ENCODE measurements at regions not wholly inside any gene's neighbourhood (a gene's known extent, or its start where the extent isn't known, plus 50 kb on each side); places are given as distances from the start of the nearest gene placed in this dataset.
"Not testable (repeated sequence)": the region's sequence is repeated elsewhere in the genome, so short reads cannot be mapped to it uniquely, and the experiment has no call there.

DNA sequence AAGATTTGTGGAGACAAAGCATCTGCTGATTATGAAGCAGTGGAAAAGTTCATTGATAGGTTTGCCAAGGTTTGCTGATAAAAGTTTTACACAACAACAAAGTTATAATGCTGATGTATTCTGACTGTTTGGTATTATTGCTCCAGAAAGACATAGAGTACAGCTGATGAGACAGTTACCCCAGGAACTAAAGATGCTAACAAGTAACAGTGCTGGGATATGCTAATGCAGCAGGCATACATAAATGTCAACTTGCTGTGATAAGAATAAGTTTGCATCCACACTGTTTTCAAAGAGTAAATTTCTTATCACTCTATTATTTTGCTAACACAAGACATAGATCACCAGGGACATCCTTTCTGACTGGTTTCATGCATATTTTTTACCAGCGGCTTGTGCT lies 1221.3 kb upstream of the CELF4 start:
- ATAC-seq (replicated peaks in 1 of 4) (no peak), DNase-seq (no peak)
- no peaks in the 10 kb centered on the region for H3K36me3 ChIP-seq (ENCODE audit: control insufficient read depth in 2 of 2, extremely low read depth in 1 of 2, insufficient read depth in 1 of 2, low read length in 1 of 2)
- POLR2A ChIA-PET: no interaction called here
- WGBS (ENCODE audit: insufficient coverage): 83% methylated on average over 1 of the region's 1 CpG
- H3K27ac Mint-ChIP-seq: no peak overlapping the region
- no peak overlapping the region for H3K4me3 Mint-ChIP-seq
- no peaks in the 10 kb centered on the region for H3K9me3 ChIP-seq
- peaks cover 0 to 3% (median 1%) of the 10 kb centered on the region in 3 donors for H3K9me3 Mint-ChIP-seq
- H3K27me3 ChIP-seq (replicated peaks in 1 of 2; ENCODE audit: control insufficient read depth in 2 of 2, extremely low read depth in 1 of 2, insufficient read depth in 2 of 2, low read length in 1 of 2): no peaks in the 10 kb centered on the region
- H3K27me3 Mint-ChIP-seq: no peaks in the 10 kb centered on the region
- CTCF ChIA-PET: no interaction called here
- H3K36me3 Mint-ChIP-seq: no peaks in the 10 kb centered on the region
- H3K4me1 Mint-ChIP-seq: no peaks in the 10 kb centered on the region
- H3K27ac ChIP-seq (ENCODE audit: low read length): no peak overlapping the region
- no peaks in the 10 kb centered on the region for H3K4me1 ChIP-seq (ENCODE audit: control insufficient read depth in 1 of 2, extremely low read depth in 1 of 2, insufficient read depth in 2 of 2, low read length in 2 of 2)
- H3K4me3 ChIP-seq (ENCODE audit: control insufficient read depth in 1 of 2, extremely low read depth in 1 of 2, low read length in 1 of 2): no peak overlapping the region

DNA sequence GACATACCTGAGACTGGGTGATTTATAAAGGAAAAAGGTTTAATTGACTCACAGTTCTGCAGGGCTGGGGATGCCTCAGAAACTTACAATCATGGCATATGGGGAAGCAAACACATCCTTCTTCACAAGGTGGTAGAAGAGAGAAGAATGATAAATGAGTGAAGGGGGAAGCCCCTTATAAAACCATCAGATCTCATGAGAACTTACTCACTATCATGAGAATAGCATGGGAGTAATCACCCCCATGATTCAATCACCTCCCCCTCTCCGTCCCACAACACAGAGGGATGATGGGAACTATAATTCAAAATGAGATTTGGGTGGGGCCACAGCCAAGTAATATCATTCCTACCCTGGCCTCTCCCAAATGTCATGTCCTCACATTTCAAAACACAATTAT lies 1206.0 kb upstream of the CELF4 start:
- CTCF ChIA-PET; H3K9me3 ChIP-seq; H3K4me1 Mint-ChIP-seq; H3K4me3 ChIP-seq (ENCODE audit: control insufficient read depth in 1 of 2, extremely low read depth in 1 of 2, low read length in 1 of 2); H3K27me3 Mint-ChIP-seq; H3K4me3 Mint-ChIP-seq; H3K27ac ChIP-seq (ENCODE audit: low read length); H3K9me3 Mint-ChIP-seq; H3K36me3 Mint-ChIP-seq; H3K27me3 ChIP-seq (replicated peaks in 1 of 2; ENCODE audit: control insufficient read depth in 2 of 2, extremely low read depth in 1 of 2, insufficient read depth in 2 of 2, low read length in 1 of 2); H3K27ac Mint-ChIP-seq; ATAC-seq (replicated peaks in 1 of 4); H3K4me1 ChIP-seq (ENCODE audit: control insufficient read depth in 1 of 2, extremely low read depth in 1 of 2, insufficient read depth in 2 of 2, low read length in 2 of 2); DNase-seq; H3K36me3 ChIP-seq (ENCODE audit: control insufficient read depth in 2 of 2, extremely low read depth in 1 of 2, insufficient read depth in 1 of 2, low read length in 1 of 2); POLR2A ChIA-PET: not testable (repeated sequence)
- no CpG with 5 or more reads among the region's 1 CpG for WGBS (ENCODE audit: insufficient coverage)

DNA sequence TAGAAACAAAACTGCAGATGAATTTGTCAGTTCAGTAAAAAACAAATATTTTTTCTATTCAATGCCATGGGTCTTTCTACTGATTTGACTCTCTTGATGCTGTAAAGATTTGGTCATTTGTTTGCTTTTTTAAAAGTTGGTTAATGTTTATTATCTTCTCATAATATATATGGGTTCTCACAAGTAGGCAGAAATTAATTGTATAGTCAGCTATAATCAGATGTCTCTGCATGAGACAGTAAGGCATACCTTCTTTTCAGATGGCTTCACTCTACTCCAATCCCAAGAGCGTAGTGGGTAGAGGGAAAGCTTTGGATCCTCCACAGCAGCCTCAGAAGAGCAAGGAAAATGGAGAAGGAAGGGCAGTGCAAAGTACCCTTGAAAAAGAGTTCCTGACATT lies 1202.9 kb upstream of the CELF4 start:
- no peak overlapping the region for H3K4me3 Mint-ChIP-seq
- H3K27ac ChIP-seq (ENCODE audit: low read length): no peak overlapping the region
- no CpG with 5 or more reads among the region's 1 CpG for WGBS (ENCODE audit: insufficient coverage)
- ATAC-seq (replicated peaks in 1 of 4) (no peak), DNase-seq (no peak)
- H3K4me1 ChIP-seq (ENCODE audit: control insufficient read depth in 1 of 2, extremely low read depth in 1 of 2, insufficient read depth in 2 of 2, low read length in 2 of 2): no peaks in the 10 kb centered on the region
- H3K36me3 Mint-ChIP-seq: no peaks in the 10 kb centered on the region
- H3K4me3 ChIP-seq (ENCODE audit: control insufficient read depth in 1 of 2, extremely low read depth in 1 of 2, low read length in 1 of 2): no peak overlapping the region
- H3K27me3 Mint-ChIP-seq: peaks cover 0 to 4% of the 10 kb centered on the region in 2 donors
- no peaks in the 10 kb centered on the region for H3K9me3 ChIP-seq
- no peak overlapping the region for H3K27ac Mint-ChIP-seq
- H3K36me3 ChIP-seq (ENCODE audit: control insufficient read depth in 2 of 2, extremely low read depth in 1 of 2, insufficient read depth in 1 of 2, low read length in 1 of 2): no peaks in the 10 kb centered on the region
- H3K27me3 ChIP-seq (replicated peaks in 1 of 2; ENCODE audit: control insufficient read depth in 2 of 2, extremely low read depth in 1 of 2, insufficient read depth in 2 of 2, low read length in 1 of 2): no peaks in the 10 kb centered on the region
- H3K9me3 Mint-ChIP-seq: peaks cover 0 to 8% (median 7%) of the 10 kb centered on the region in 3 donors
- CTCF ChIA-PET: no interaction called here
- POLR2A ChIA-PET: no interaction called here
- no peaks in the 10 kb centered on the region for H3K4me1 Mint-ChIP-seq

DNA sequence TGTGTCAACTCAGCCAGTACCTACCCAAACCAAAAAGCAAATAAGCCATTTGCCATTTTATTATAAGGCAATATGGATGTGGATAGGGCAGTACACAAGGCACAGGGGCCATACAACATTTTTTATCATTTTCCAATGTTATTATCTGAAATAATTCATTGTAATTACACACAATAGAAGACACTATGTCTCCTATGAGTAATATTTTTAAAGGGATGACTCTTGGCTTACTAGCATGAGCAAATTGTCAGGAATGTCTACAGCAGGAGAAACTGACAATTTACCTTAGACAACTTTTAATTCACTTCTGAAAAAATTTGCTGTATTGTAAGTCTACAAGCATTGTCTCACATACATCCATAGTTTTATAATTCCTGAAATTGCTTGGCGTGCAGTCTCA lies 1193.9 kb upstream of the CELF4 start:
- no CpG with 5 or more reads among the region's 1 CpG for WGBS (ENCODE audit: insufficient coverage)
- ChIA-PET POLR2A (no interaction called here), CTCF (no interaction called here)
- ATAC-seq (replicated peaks in 1 of 4) (no peak), DNase-seq (no peak)
- Histone ChIP-seq H3K27ac (ENCODE audit: low read length) (no peak overlapping the region), H3K27me3 (replicated peaks in 1 of 2; ENCODE audit: control insufficient read depth in 2 of 2, extremely low read depth in 1 of 2, insufficient read depth in 2 of 2, low read length in 1 of 2) (no peaks in the 10 kb centered on the region), H3K4me1 (ENCODE audit: control insufficient read depth in 1 of 2, extremely low read depth in 1 of 2, insufficient read depth in 2 of 2, low read length in 2 of 2) (no peaks in the 10 kb centered on the region), H3K4me3 (ENCODE audit: control insufficient read depth in 1 of 2, extremely low read depth in 1 of 2, low read length in 1 of 2) (no peak overlapping the region), H3K9me3 (no peaks in the 10 kb centered on the region), H3K36me3 (ENCODE audit: control insufficient read depth in 2 of 2, extremely low read depth in 1 of 2, insufficient read depth in 1 of 2, low read length in 1 of 2) (no peaks in the 10 kb centered on the region)
- no peaks in the 10 kb centered on the region for H3K36me3 Mint-ChIP-seq
- H3K4me1 Mint-ChIP-seq: no peaks in the 10 kb centered on the region
- H3K27me3 Mint-ChIP-seq: no peaks in the 10 kb centered on the region
- no peak overlapping the region for H3K27ac Mint-ChIP-seq
- no peak overlapping the region for H3K4me3 Mint-ChIP-seq
- H3K9me3 Mint-ChIP-seq: peaks cover 2 to 10% (median 4%) of the 10 kb centered on the region in 3 donors

DNA sequence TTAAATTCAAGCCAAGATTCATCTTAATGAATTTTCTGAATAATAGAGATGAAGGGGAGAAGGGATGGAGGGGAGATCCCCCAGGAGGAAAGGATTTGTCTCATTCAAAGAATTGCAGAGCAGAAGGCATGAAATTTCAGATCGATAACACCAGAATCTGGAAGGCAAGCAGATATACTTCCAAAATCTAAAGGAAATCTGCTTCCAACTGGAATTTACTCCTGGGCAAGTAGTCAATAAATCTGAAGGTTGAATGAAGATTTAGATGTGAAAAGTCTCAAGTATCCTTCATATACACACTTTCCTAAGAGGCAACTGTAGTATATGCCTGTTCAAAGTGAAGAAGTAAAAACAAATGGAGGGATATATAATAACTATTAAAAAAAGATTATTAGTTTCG lies 1190.8 kb upstream of the CELF4 start:
- no CpG with 5 or more reads among the region's 2 CpGs for WGBS (ENCODE audit: insufficient coverage)
- ChIA-PET POLR2A (no interaction called here), CTCF (no interaction called here)
- Histone ChIP-seq H3K4me3 (ENCODE audit: control insufficient read depth in 1 of 2, extremely low read depth in 1 of 2, low read length in 1 of 2) (no peak overlapping the region), H3K27ac (ENCODE audit: low read length) (no peak overlapping the region), H3K9me3 (no peaks in the 10 kb centered on the region), H3K27me3 (replicated peaks in 1 of 2; ENCODE audit: control insufficient read depth in 2 of 2, extremely low read depth in 1 of 2, insufficient read depth in 2 of 2, low read length in 1 of 2) (no peaks in the 10 kb centered on the region), H3K36me3 (ENCODE audit: control insufficient read depth in 2 of 2, extremely low read depth in 1 of 2, insufficient read depth in 1 of 2, low read length in 1 of 2) (no peaks in the 10 kb centered on the region), H3K4me1 (ENCODE audit: control insufficient read depth in 1 of 2, extremely low read depth in 1 of 2, insufficient read depth in 2 of 2, low read length in 2 of 2) (no peaks in the 10 kb centered on the region)
- no peak overlapping the region for H3K4me3 Mint-ChIP-seq
- DNase-seq: no peak
- H3K9me3 Mint-ChIP-seq: peaks cover 2 to 10% (median 4%) of the 10 kb centered on the region in 3 donors
- H3K36me3 Mint-ChIP-seq: no peaks in the 10 kb centered on the region
- no peak for ATAC-seq (replicated peaks in 1 of 4)
- H3K27me3 Mint-ChIP-seq: no peaks in the 10 kb centered on the region
- H3K27ac Mint-ChIP-seq: no peak overlapping the region
- H3K4me1 Mint-ChIP-seq: no peaks in the 10 kb centered on the region

DNA sequence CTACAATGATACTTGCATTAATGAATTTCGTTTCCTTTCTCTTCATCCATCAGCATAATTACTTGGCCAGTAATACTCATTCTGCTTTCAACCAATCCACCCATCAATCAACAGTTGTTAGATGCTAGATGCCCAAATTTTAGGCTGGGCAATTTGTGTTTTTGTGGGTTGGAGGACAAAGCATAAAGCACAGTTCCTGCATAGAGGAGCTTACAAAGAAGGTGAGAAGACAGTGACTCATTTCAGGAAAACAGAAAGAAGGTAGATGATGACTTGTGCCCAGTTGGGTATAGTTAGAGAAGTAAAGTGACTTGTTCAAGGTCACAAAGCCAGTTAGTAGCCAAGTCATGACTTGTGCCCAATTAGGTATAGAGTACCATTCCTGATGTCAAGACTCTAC lies 1186.8 kb upstream of the CELF4 start:
- Histone ChIP-seq H3K36me3 (ENCODE audit: control insufficient read depth in 2 of 2, extremely low read depth in 1 of 2, insufficient read depth in 1 of 2, low read length in 1 of 2) (no peaks in the 10 kb centered on the region), H3K9me3 (no peaks in the 10 kb centered on the region), H3K27ac (ENCODE audit: low read length) (no peak overlapping the region), H3K4me3 (ENCODE audit: control insufficient read depth in 1 of 2, extremely low read depth in 1 of 2, low read length in 1 of 2) (no peak overlapping the region), H3K27me3 (replicated peaks in 1 of 2; ENCODE audit: control insufficient read depth in 2 of 2, extremely low read depth in 1 of 2, insufficient read depth in 2 of 2, low read length in 1 of 2) (no peaks in the 10 kb centered on the region), H3K4me1 (ENCODE audit: control insufficient read depth in 1 of 2, extremely low read depth in 1 of 2, insufficient read depth in 2 of 2, low read length in 2 of 2) (no peaks in the 10 kb centered on the region)
- ATAC-seq (replicated peaks in 1 of 4): no peak
- no CpG with 5 or more reads among the region's 1 CpG for WGBS (ENCODE audit: insufficient coverage)
- POLR2A ChIA-PET: no interaction called here
- CTCF ChIA-PET: no interaction called here
- Mint-ChIP-seq H3K36me3 (no peaks in the 10 kb centered on the region), H3K4me3 (no peak overlapping the region), H3K9me3 (peaks cover 0 to 5% (median 2%) of the 10 kb centered on the region in 3 donors), H3K27me3 (no peaks in the 10 kb centered on the region), H3K4me1 (no peaks in the 10 kb centered on the region), H3K27ac (no peak overlapping the region)
- no peak for DNase-seq

DNA sequence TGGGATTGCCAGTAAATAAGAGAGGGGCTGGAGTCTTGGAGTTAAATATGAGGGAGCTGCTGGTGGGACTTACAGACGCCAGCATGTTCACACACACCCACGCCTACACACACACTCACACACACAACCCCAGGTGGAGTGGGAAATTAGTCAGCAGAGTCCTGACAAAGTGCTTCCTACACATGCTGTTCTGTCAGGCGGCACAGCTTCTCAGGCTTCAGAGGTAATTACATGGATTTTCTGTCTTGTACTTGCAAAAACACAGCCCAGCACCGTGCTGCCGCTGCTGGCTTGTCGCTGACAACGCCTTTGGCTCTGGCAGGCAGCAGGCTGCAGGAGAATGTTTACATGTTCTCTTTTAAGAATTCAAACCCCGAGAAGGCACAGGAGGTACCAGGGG lies 1186.3 kb upstream of the CELF4 start:
- no peak overlapping the region for H3K4me3 ChIP-seq (ENCODE audit: control insufficient read depth in 1 of 2, extremely low read depth in 1 of 2, low read length in 1 of 2)
- DNase-seq (no peak), ATAC-seq (replicated peaks in 1 of 4) (no peak)
- no peaks in the 10 kb centered on the region for H3K9me3 ChIP-seq
- Mint-ChIP-seq H3K4me3 (no peak overlapping the region), H3K4me1 (no peaks in the 10 kb centered on the region), H3K27ac (no peak overlapping the region), H3K36me3 (no peaks in the 10 kb centered on the region), H3K9me3 (peaks cover 0 to 5% (median 2%) of the 10 kb centered on the region in 3 donors), H3K27me3 (no peaks in the 10 kb centered on the region)
- H3K4me1 ChIP-seq (ENCODE audit: control insufficient read depth in 1 of 2, extremely low read depth in 1 of 2, insufficient read depth in 2 of 2, low read length in 2 of 2): no peaks in the 10 kb centered on the region
- ChIA-PET POLR2A (no interaction called here), CTCF (no interaction called here)
- no peaks in the 10 kb centered on the region for H3K36me3 ChIP-seq (ENCODE audit: control insufficient read depth in 2 of 2, extremely low read depth in 1 of 2, insufficient read depth in 1 of 2, low read length in 1 of 2)
- no peaks in the 10 kb centered on the region for H3K27me3 ChIP-seq (replicated peaks in 1 of 2; ENCODE audit: control insufficient read depth in 2 of 2, extremely low read depth in 1 of 2, insufficient read depth in 2 of 2, low read length in 1 of 2)
- no peak overlapping the region for H3K27ac ChIP-seq (ENCODE audit: low read length)
- 58% methylated on average over 3 of the region's 8 CpGs for WGBS (ENCODE audit: insufficient coverage)

All from T-cell (primary cell).